Neural cell (in vitro differentiated cells): ENCODE measurements at regions not wholly inside any gene's neighbourhood (a gene's known extent, or its start where the extent isn't known, plus 50 kb on each side); places are given as distances from the start of the nearest gene placed in this dataset.

Source experiments
- H2AFZ ChIP-seq: fragments of 200-600, 300-800 bp; sonication (generic), shearing (Covaris generic); 2 replicates; pipeline ENCODE4 v1.6.0; 2014; ENCODE audit warnings: low read depth, mild to moderate bottlenecking, antibody characterized with exemption, low read length, moderate library complexity
- H3F3A ChIP-seq: fragments of 200-600 bp; shearing (Covaris generic); 2 replicates; pipeline ENCODE4 v1.6.1; 2016; ENCODE audit warnings: mild to moderate bottlenecking, moderate library complexity, mixed read lengths, antibody characterized with exemption, low read length; ENCODE audit not compliant: insufficient read depth, poor library complexity, severe bottlenecking
- H3K27ac ChIP-seq: fragments of 200-600, 300-800 bp; sonication (generic), shearing (Covaris generic); 2 replicates; pipeline ENCODE4 v1.5.1; 2014; ENCODE audit warnings: mild to moderate bottlenecking, low read length, moderate library complexity
- H3K27me3 ChIP-seq: fragments of 300-800, 200-600 bp; sonication (generic), shearing (Covaris generic); 2 replicates; pipeline ENCODE4 v1.6.0; 2014; ENCODE audit warnings: mild to moderate bottlenecking, low read depth, low read length, moderate library complexity; ENCODE audit not compliant: insufficient read depth
- H3K36me3 ChIP-seq: fragments of 300-800, 200-600 bp; sonication (generic), shearing (Covaris generic); 2 replicates; pipeline ENCODE4 v1.5.1; 2014; ENCODE audit warnings: mild to moderate bottlenecking, antibody characterized with exemption, low read length, moderate library complexity; ENCODE audit not compliant: insufficient read depth
- H3K4me2 ChIP-seq: fragments of 300-800, 200-600 bp; sonication (generic), shearing (Covaris generic); 2 replicates; pipeline ENCODE4 v1.6.0; 2014; ENCODE audit warnings: mild to moderate bottlenecking, low read length
- H3K4me3 ChIP-seq: fragments of 300-800, 200-600 bp; sonication (generic), shearing (Covaris generic); 2 replicates; pipeline ENCODE4 v1.5.1; 2014; ENCODE audit warnings: mild to moderate bottlenecking, low read length, moderate library complexity
- H3K79me2 ChIP-seq: fragments of 200-600 bp; shearing (Covaris generic); replicated peaks from 2 replicates; pipeline ENCODE4 v1.6.0; 2014; ENCODE audit warnings: mild to moderate bottlenecking, low read length, moderate library complexity; ENCODE audit not compliant: insufficient read depth
- H3K9ac ChIP-seq: fragments of 300-800, 200-600 bp; sonication (generic), shearing (Covaris generic); 2 replicates; pipeline ENCODE4 v1.6.1; 2016; ENCODE audit warnings: mild to moderate bottlenecking, low read length, mixed read lengths
- H3K9me2 ChIP-seq: fragments of 200-600 bp; shearing (Covaris generic); 2 replicates; pipeline ENCODE4 v1.6.1; 2016; ENCODE audit warnings: mild to moderate bottlenecking, low read length, mixed read lengths; ENCODE audit not compliant: insufficient read depth
- H3K9me3 ChIP-seq: fragments of 200-600, 300-800 bp; sonication (generic), shearing (Covaris generic); 2 replicates; pipeline ENCODE4 v1.6.1; 2016; ENCODE audit warnings: mild to moderate bottlenecking, mixed run types, low read length, moderate library complexity, mixed read lengths
- H4K20me1 ChIP-seq: fragments of 200-600 bp; shearing (Covaris generic); 2 replicates; pipeline ENCODE4 v1.6.1; 2016; ENCODE audit warnings: mild to moderate bottlenecking, mixed run types; ENCODE audit not compliant: insufficient read depth
- EP300 ChIP-seq: fragments of 450-650 bp; conservative IDR thresholded peaks from 2 replicates; pipeline ENCODE4 v1.6.1; 2014; ENCODE audit warnings: antibody characterized with exemption, mild to moderate bottlenecking, moderate library complexity; ENCODE audit not compliant: poor library complexity, severe bottlenecking
- EZH2 ChIP-seq: fragments of 200-600, 300-800 bp; shearing (Covaris generic), sonication (generic); IDR thresholded peaks from 2 replicates; pipeline ENCODE4 v1.6.1; 2014; ENCODE audit warnings: antibody characterized with exemption, low read length, borderline replicate concordance, mild to moderate bottlenecking; ENCODE audit not compliant: insufficient read depth, poor library complexity, severe bottlenecking
- MXI1 ChIP-seq: fragments of 450-650 bp; conservative IDR thresholded peaks from 2 replicates; pipeline ENCODE4 v1.6.1; 2014; ENCODE audit warnings: antibody characterized with exemption, mild to moderate bottlenecking; ENCODE audit not compliant: poor library complexity, severe bottlenecking
- POLR2AphosphoS5 ChIP-seq: IDR thresholded peaks from 2 replicates; pipeline ENCODE4 v1.6.1; 2012
- RAD21 ChIP-seq: fragments of 450-650 bp; conservative IDR thresholded peaks from 2 replicates; pipeline ENCODE4 v1.6.1; 2014; ENCODE audit warnings: antibody characterized with exemption, mild to moderate bottlenecking, moderate library complexity
- REST ChIP-seq: IDR thresholded peaks from 2 replicates; pipeline ENCODE4 v1.6.1; 2012; ENCODE audit warnings: borderline replicate concordance
- SMC3 ChIP-seq: fragments of 450-650 bp; conservative IDR thresholded peaks from 2 replicates; pipeline ENCODE4 v1.6.1; 2014; ENCODE audit warnings: antibody characterized with exemption, mild to moderate bottlenecking, moderate library complexity; ENCODE audit not compliant: poor library complexity
- TAF1 ChIP-seq: IDR thresholded peaks from 2 replicates; pipeline ENCODE4 v1.6.1; 2012; ENCODE audit warnings: low read depth
- TF ChIP-seq, protein P1 (sequence below): fragments of 450-650 bp; IDR thresholded peaks from 2 replicates; pipeline ENCODE4 v1.5.1; 2014; ENCODE audit warnings: antibody characterized with exemption, mild to moderate bottlenecking, moderate library complexity; ENCODE audit not compliant: poor library complexity, severe bottlenecking

DNA sequence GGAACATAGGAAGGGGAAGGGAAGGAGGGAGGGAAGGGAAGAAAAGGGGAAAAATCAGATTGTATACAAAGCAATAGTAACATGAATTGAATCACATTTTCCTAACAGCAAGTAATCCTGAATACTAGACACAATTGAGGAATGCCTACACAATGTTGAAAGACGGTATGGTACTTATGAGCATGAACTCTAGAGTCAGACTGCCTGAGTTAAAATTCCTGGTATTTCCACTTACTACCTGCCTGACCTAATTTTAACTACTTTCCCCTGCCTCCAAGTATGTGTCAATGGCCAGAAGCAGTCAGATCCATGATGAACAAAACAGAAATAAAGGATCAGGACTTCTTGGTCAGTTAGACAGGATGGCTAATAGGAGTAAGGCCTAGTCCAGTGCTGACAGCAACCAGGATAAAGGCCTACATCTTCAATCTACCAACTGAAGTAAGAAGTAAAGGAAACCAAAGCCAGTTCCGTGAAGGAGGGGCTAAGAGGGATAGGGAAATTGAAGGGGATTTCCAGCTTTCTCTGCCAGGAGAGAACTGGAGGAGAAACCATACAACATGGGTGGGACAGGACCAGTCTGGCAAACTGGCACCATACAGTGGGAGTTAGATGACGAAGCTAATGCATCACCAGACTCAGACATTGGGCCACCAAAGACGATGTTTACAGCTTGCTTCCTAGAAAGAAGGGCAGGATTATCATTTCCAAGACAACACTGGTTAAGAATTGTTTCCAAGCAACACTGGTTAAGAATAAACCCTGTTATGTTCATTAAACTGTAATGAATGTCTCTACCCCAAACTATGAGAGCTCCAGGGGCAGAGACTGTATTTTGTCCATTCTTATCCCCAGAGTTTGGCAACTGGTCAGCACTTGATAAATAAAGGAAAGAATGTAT lies 151.6 kb upstream of the UBE2E2 start:
- no peaks in the 10 kb centered on the region for H3K9me2 ChIP-seq
- no peaks in the 10 kb centered on the region for H3K36me3 ChIP-seq
- H3K79me2 ChIP-seq, result no peaks in the 10 kb centered on the region
- H3K4me2 ChIP-seq, result no peak overlapping the region
- no peaks in the 10 kb centered on the region for H3F3A ChIP-seq
- no peak overlapping the region for H3K4me3 ChIP-seq
- no peak overlapping the region for H3K27ac ChIP-seq
- H3K9ac ChIP-seq, result no peak overlapping the region
- H3K27me3 ChIP-seq, result no peaks in the 10 kb centered on the region
- no peaks in the 10 kb centered on the region for H4K20me1 ChIP-seq
- H3K9me3 ChIP-seq, result no peaks in the 10 kb centered on the region
- no peak overlapping the region for H2AFZ ChIP-seq
- TF ChIP-seq POLR2AphosphoS5 (no peak), REST (no peak), TAF1 (no peak), EP300 (no peak), RAD21 (no peak), SMC3 (no peak), EZH2 (no peak), MXI1 (no peak)
- TF ChIP-seq, protein P1, sequence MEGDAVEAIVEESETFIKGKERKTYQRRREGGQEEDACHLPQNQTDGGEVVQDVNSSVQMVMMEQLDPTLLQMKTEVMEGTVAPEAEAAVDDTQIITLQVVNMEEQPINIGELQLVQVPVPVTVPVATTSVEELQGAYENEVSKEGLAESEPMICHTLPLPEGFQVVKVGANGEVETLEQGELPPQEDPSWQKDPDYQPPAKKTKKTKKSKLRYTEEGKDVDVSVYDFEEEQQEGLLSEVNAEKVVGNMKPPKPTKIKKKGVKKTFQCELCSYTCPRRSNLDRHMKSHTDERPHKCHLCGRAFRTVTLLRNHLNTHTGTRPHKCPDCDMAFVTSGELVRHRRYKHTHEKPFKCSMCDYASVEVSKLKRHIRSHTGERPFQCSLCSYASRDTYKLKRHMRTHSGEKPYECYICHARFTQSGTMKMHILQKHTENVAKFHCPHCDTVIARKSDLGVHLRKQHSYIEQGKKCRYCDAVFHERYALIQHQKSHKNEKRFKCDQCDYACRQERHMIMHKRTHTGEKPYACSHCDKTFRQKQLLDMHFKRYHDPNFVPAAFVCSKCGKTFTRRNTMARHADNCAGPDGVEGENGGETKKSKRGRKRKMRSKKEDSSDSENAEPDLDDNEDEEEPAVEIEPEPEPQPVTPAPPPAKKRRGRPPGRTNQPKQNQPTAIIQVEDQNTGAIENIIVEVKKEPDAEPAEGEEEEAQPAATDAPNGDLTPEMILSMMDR, result no peak

DNA sequence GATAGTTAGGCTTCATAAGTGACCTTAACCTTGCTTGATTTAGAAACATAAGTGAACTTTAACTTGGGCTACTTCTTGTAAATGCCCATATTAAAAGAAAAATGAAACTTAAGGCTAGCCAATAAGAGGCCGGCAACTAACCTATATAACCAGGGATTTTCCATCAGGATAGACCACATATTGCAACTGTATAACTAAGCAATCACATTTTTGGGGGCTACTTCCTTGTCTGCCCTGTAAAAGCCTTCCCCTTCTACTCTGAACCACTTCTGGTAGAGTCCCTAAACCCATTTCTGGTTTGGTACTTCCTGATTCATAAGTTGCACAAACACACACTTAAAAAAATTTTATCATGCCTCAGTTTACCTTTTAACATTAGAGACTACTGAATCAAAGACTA lies 150.9 kb upstream of the UBE2E2 start:
- Histone ChIP-seq H4K20me1 (no peaks in the 10 kb centered on the region), H3K27me3 (no peaks in the 10 kb centered on the region), H3K36me3 (no peaks in the 10 kb centered on the region), H3K9ac (no peak overlapping the region), H3K27ac (no peak overlapping the region), H3F3A (no peaks in the 10 kb centered on the region), H3K4me2 (no peak overlapping the region), H3K9me3 (no peaks in the 10 kb centered on the region), H3K79me2 (no peaks in the 10 kb centered on the region), H3K4me3 (no peak overlapping the region), H2AFZ (no peak overlapping the region), H3K9me2 (no peaks in the 10 kb centered on the region)
- TF ChIP-seq, protein P1, result no peak
- TF ChIP-seq RAD21, result no peak
- TF ChIP-seq SMC3, result no peak
- no peak for TF ChIP-seq TAF1
- TF ChIP-seq EZH2, result no peak
- TF ChIP-seq EP300, result no peak
- no peak for TF ChIP-seq MXI1
- no peak for TF ChIP-seq POLR2AphosphoS5
- no peak for TF ChIP-seq REST
